HepG2 (cell line): ENCODE measurements at regions not wholly inside any gene's neighbourhood (a gene's known extent, or its start where the extent isn't known, plus 50 kb on each side); places are given as distances from the start of the nearest gene placed in this dataset.
A peak's percentile ranks its signal among the peaks of the same experiment; 100 is the strongest.

Source experiments
- GRHL1 ChIP-seq: sonication (generic); formaldehyde crosslinking; conservative IDR thresholded peaks from 2 replicates; pipeline ENCODE4 v1.8.0; 2022; ENCODE audit warnings: missing genetic modification reagents
- HHEX ChIP-seq: IDR thresholded peaks from 2 replicates; pipeline ENCODE4 v1.6.1; 2016; ENCODE audit warnings: control low read depth
- MAF1 ChIP-seq: sonication (generic); formaldehyde crosslinking; IDR thresholded peaks from 2 replicates; pipeline ENCODE4 v1.5.0; 2020; ENCODE audit warnings: missing genetic modification reagents, borderline replicate concordance
- NCOR1 ChIP-seq: fragments of 200-600 bp; sonication (generic); IDR thresholded peaks from 2 replicates; pipeline ENCODE4 v1.7.0; 2017; ENCODE audit warnings: antibody characterized with exemption, low read length, borderline replicate concordance
- PAXIP1 ChIP-seq: sonication (generic); formaldehyde crosslinking; conservative IDR thresholded peaks from 2 replicates; pipeline ENCODE4 v1.4.0; 2020; ENCODE audit warnings: mild to moderate bottlenecking, missing genetic modification reagents, moderate library complexity
- RFX1 ChIP-seq: fragments of 450-650 bp; IDR thresholded peaks from 2 replicates; pipeline ENCODE4 v1.6.1; 2017
- SNAPC5 ChIP-seq: sonication (generic); formaldehyde crosslinking; IDR thresholded peaks from 2 replicates; pipeline ENCODE4 v1.8.1; 2023; ENCODE audit warnings: mild to moderate bottlenecking, missing genetic modification reagents, borderline replicate concordance
- TFE3 ChIP-seq: IDR thresholded peaks from 2 replicates; pipeline ENCODE4 v1.6.1; 2016
- TIGD3 ChIP-seq: sonication (generic); formaldehyde crosslinking; IDR thresholded peaks from 2 replicates; pipeline ENCODE4 v1.5.1; 2020; ENCODE audit warnings: mild to moderate bottlenecking, missing genetic modification reagents, borderline replicate concordance
- ZMYM4 ChIP-seq: sonication (generic); formaldehyde crosslinking; IDR thresholded peaks from 2 replicates; pipeline ENCODE4 v1.8.1; 2023; ENCODE audit warnings: mild to moderate bottlenecking, missing genetic modification reagents
- ZNF136 ChIP-seq: sonication (generic); formaldehyde crosslinking; IDR thresholded peaks from 2 replicates; pipeline ENCODE4 v1.8.1; 2022; ENCODE audit warnings: low read depth, mild to moderate bottlenecking, moderate library complexity, missing genetic modification reagents
- ZNF18 ChIP-seq: sonication (generic); formaldehyde crosslinking; IDR thresholded peaks from 2 replicates; pipeline ENCODE4 v1.8.0; 2022; ENCODE audit warnings: mild to moderate bottlenecking, missing genetic modification reagents; ENCODE audit not compliant: insufficient replicate concordance
- ZNF230 ChIP-seq: sonication (generic); formaldehyde crosslinking; IDR thresholded peaks from 2 replicates; pipeline ENCODE4 v1.4.0; 2020; ENCODE audit warnings: mild to moderate bottlenecking, missing genetic modification reagents
- ZNF30 ChIP-seq: sonication (generic); formaldehyde crosslinking; IDR thresholded peaks from 2 replicates; pipeline ENCODE4 v1.5.0; 2020; ENCODE audit warnings: mild to moderate bottlenecking, missing genetic modification reagents
- ZNF550 ChIP-seq: sonication (generic); formaldehyde crosslinking; IDR thresholded peaks from 2 replicates; pipeline ENCODE4 v1.4.0; 2020; ENCODE audit warnings: mild to moderate bottlenecking, missing genetic modification reagents, borderline replicate concordance
- ZNF710 ChIP-seq: sonication (generic); formaldehyde crosslinking; IDR thresholded peaks from 2 replicates; pipeline ENCODE4 v1.5.0; 2020; ENCODE audit warnings: mild to moderate bottlenecking, missing genetic modification reagents, borderline replicate concordance

GRCh38 chr10:30219971-30220751 lies 128.9 kb downstream of the MTPAP start (continued):
- TF ChIP-seq TFE3 (0 out of 2 replicates have a peak, but pooled peaks have one; percentile 25), ZNF230 (CRISPR knock-in tag) (no peak), ZNF710 (CRISPR knock-in tag) (no peak), MAF1 (CRISPR knock-in tag) (no peak), RFX1 (no peak), HHEX (CRISPR knock-in tag) (no peak), ZNF550 (CRISPR knock-in tag) (no peak), ZNF18 (no peak), ZMYM4 (CRISPR knock-in tag) (no peak), PAXIP1 (0 out of 2 replicates have a peak, but pooled peaks have one; percentile 25), SNAPC5 (no peak), TIGD3 (no peak), NCOR1 (no peak), ZNF30 (CRISPR knock-in tag) (0 out of 2 replicates have a peak, but pooled peaks have one; percentile 25), GRHL1 (CRISPR knock-in tag) (no peak), ZNF136 (CRISPR knock-in tag) (no peak)
